Trophoblast cell (in vitro differentiated cells and primary cell): ENCODE measurements at regions not wholly inside any gene's neighbourhood (a gene's known extent, or its start where the extent isn't known, plus 50 kb on each side); places are given as distances from the start of the nearest gene placed in this dataset.

Source experiments
- DNase-seq, 2 donors: peaks; one replicate each; pipeline ENCODE4 v3.0.0-alpha.2; 2016
- H2AFZ ChIP-seq: 2 replicates; pipeline ENCODE4 v1.6.1; 2013; ENCODE audit warnings: low read length, moderate library complexity, mild to moderate bottlenecking; ENCODE audit not compliant: insufficient read depth, poor library complexity
- H2AK5ac ChIP-seq: 2 replicates; pipeline ENCODE4 v1.6.1; 2013; ENCODE audit warnings: mild to moderate bottlenecking, low read length
- H2BK120ac ChIP-seq: 2 replicates; pipeline ENCODE4 v1.6.1; 2013; ENCODE audit warnings: low read length, mild to moderate bottlenecking, moderate library complexity; ENCODE audit not compliant: insufficient read depth, poor library complexity
- H2BK12ac ChIP-seq: 2 replicates; pipeline ENCODE4 v1.6.1; 2013; ENCODE audit warnings: mild to moderate bottlenecking, low read length, moderate library complexity
- H2BK5ac ChIP-seq: 2 replicates; pipeline ENCODE4 v1.6.1; 2013; ENCODE audit warnings: low read length, low read depth, moderate library complexity, mild to moderate bottlenecking; ENCODE audit not compliant: poor library complexity
- H3K14ac ChIP-seq: 2 replicates; pipeline ENCODE4 v1.6.1; 2013; ENCODE audit warnings: mild to moderate bottlenecking, low read length
- H3K18ac ChIP-seq: 2 replicates; pipeline ENCODE4 v1.6.1; 2013; ENCODE audit warnings: mild to moderate bottlenecking, low read length
- H3K23ac ChIP-seq: 2 replicates; pipeline ENCODE4 v1.6.1; 2013; ENCODE audit warnings: low read length
- H3K27ac ChIP-seq: 2 replicates; pipeline ENCODE4 v1.5.1; 2013; ENCODE audit warnings: low read depth, mild to moderate bottlenecking, inconsistent platforms, low read length, moderate library complexity
- H3K27me3 ChIP-seq: 2 replicates; pipeline ENCODE4 v1.6.1; 2013; ENCODE audit warnings: inconsistent platforms, mild to moderate bottlenecking, low read length, moderate library complexity; ENCODE audit not compliant: insufficient read depth
- H3K36me3 ChIP-seq, 2 experiments: 1 replicate in 1 of 2; 2 replicates in 1 of 2; pipeline ENCODE4 v1.6.1; 2013; ENCODE audit warnings: low read length in 2 of 2, mild to moderate bottlenecking in 2 of 2, moderate library complexity in 1 of 2; ENCODE audit not compliant: insufficient read depth in 2 of 2, control insufficient read depth in 1 of 2
- H3K4ac ChIP-seq: 2 replicates; pipeline ENCODE4 v1.6.1; 2013; ENCODE audit warnings: low read depth, mild to moderate bottlenecking, low read length, moderate library complexity
- H3K4me1 ChIP-seq, 2 experiments: 1 replicate in 1 of 2; 2 replicates in 1 of 2; pipeline ENCODE4 v1.6.1; 2013; ENCODE audit warnings: low read length in 2 of 2, mild to moderate bottlenecking in 2 of 2, moderate library complexity in 1 of 2; ENCODE audit not compliant: insufficient read depth in 2 of 2, control insufficient read depth in 1 of 2
- H3K4me2 ChIP-seq: 2 replicates; pipeline ENCODE4 v1.6.1; 2013; ENCODE audit warnings: inconsistent platforms, mild to moderate bottlenecking, low read length, moderate library complexity
- H3K4me3 ChIP-seq: 2 replicates; pipeline ENCODE4 v1.5.1; 2013; ENCODE audit warnings: mild to moderate bottlenecking, low read depth, low read length, inconsistent platforms
- H3K79me1 ChIP-seq: one replicate; pipeline ENCODE4 v1.6.1; 2013; ENCODE audit warnings: low read length
- H3K79me2 ChIP-seq: 2 replicates; pipeline ENCODE4 v1.6.1; 2013; ENCODE audit warnings: low read length, mild to moderate bottlenecking; ENCODE audit not compliant: control insufficient read depth, insufficient read depth, poor library complexity
- H3K9ac ChIP-seq: 2 replicates; pipeline ENCODE4 v1.6.1; 2013; ENCODE audit warnings: mild to moderate bottlenecking, low read length
- H3K9me3 ChIP-seq: 2 replicates; pipeline ENCODE4 v1.6.1; 2013; ENCODE audit warnings: low read depth, mild to moderate bottlenecking, control low read depth, inconsistent platforms, low read length; ENCODE audit not compliant: insufficient read depth
- H4K12ac ChIP-seq: 2 replicates; pipeline ENCODE4 v1.6.1; 2013; ENCODE audit warnings: low read depth, mild to moderate bottlenecking, low read length, moderate library complexity
- H4K8ac ChIP-seq: 2 replicates; pipeline ENCODE4 v1.6.1; 2013; ENCODE audit warnings: low read depth, mild to moderate bottlenecking, low read length, moderate library complexity
- H4K91ac ChIP-seq: one replicate; pipeline ENCODE4 v1.6.1; 2013; ENCODE audit warnings: low read depth, mild to moderate bottlenecking, low read length, moderate library complexity
- WGBS: extraction: QIAGEN DNeasy Blood & Tissue Kit; methylation state at CpG from one replicate; pipeline ENCODE4 v1.1.7; 2013; ENCODE audit warnings: missing lambda C conversion rate; ENCODE audit not compliant: insufficient read length, insufficient coverage; ENCODE audit errors: extremely low coverage; 5-methylcytosine and 5-hydroxymethylcytosine counted together

- H3K4me3 ChIP-seq: no peak overlapping the region
- H3K4ac ChIP-seq: no peak overlapping the region
- no peak overlapping the region for H2BK12ac ChIP-seq
- H4K12ac ChIP-seq: no peak overlapping the region
- DNase-seq: no peak
- H3K79me2 ChIP-seq: no peaks in the 10 kb centered on the region
- H2AFZ ChIP-seq: no peak overlapping the region
- no CpG with 5 or more reads among the region's 4 CpGs for WGBS
- H2AK5ac ChIP-seq: no peak overlapping the region
- H4K8ac ChIP-seq: no peak overlapping the region
- no peak overlapping the region for H3K27ac ChIP-seq
- no peak overlapping the region for H3K23ac ChIP-seq
- H3K9me3 ChIP-seq: no peaks in the 10 kb centered on the region
- H3K9ac ChIP-seq: no peak overlapping the region
- no peaks in the 10 kb centered on the region for H3K36me3 ChIP-seq
- no peak overlapping the region for H2BK5ac ChIP-seq
- H3K4me2 ChIP-seq: no peak overlapping the region
- no peaks in the 10 kb centered on the region for H3K4me1 ChIP-seq
- no peak overlapping the region for H3K14ac ChIP-seq
- no peaks in the 10 kb centered on the region for H3K27me3 ChIP-seq
- H3K79me1 ChIP-seq: no peaks in the 10 kb centered on the region
- H4K91ac ChIP-seq: no peak overlapping the region
- no peak overlapping the region for H2BK120ac ChIP-seq
- H3K18ac ChIP-seq: no peak overlapping the region
Measured at GRCh38 chr6:97712751-97713150, 429.7 kb upstream of the MMS22L start.

DNA sequence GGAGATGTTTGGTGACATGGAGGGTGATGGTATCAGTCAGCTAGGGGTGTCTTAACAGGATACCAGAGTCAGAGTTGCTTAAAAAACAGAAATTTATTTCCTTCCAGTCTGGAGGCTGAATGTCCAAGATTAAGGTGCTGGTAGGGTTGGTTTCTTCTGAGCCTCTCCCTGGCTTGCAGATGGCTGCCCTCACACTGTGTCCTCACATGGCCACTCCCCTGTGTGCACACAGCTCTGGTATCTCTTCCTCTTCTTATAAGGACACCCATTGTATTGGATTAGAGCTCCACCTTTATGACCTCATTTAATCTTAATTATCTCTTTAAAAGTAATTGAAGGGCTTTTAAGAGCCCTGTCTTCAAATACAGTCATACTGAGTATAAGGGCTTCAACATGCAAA, 431.8 kb upstream of the MMS22L start:
- Histone ChIP-seq H3K9me3 (no peaks in the 10 kb centered on the region), H3K79me1 (no peaks in the 10 kb centered on the region), H3K9ac (no peak overlapping the region), H3K14ac (no peak overlapping the region), H2AFZ (no peak overlapping the region), H3K79me2 (no peaks in the 10 kb centered on the region), H3K4me3 (no peak overlapping the region), H3K36me3 (no peaks in the 10 kb centered on the region), H2BK5ac (no peak overlapping the region), H3K4ac (no peak overlapping the region), H2BK120ac (no peak overlapping the region), H4K12ac (no peak overlapping the region), H2BK12ac (no peak overlapping the region), H2AK5ac (no peak overlapping the region), H4K91ac (no peak overlapping the region), H3K23ac (no peak overlapping the region), H3K27ac (no peak overlapping the region), H3K27me3 (no peaks in the 10 kb centered on the region), H3K4me1 (peaks cover 0 to 3% of the 10 kb centered on the region in 2 experiments), H3K18ac (no peak overlapping the region), H3K4me2 (no peak overlapping the region), H4K8ac (no peak overlapping the region)
- DNase-seq: no peak

DNA sequence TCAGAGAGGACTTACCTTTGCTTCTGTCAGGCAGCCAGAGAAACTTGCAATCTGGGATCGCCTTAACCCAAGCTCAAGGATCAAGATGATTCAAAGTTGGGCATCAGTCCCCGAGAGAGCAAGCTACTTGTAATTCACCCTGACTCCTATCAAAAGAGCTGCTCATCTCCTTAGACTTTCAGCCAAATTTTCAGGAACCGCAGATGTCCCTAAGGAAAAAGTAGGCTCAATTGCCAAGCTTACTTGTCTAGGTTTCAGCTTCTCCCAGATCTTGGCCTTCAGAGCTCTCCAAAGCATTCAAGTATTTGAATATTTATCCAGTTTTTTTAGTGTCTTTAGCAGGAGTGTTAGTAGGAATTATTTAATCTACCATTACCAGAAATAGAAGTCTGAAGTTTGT, 434.1 kb upstream of the MMS22L start:
- H3K23ac ChIP-seq: no peak overlapping the region
- no peak overlapping the region for H4K12ac ChIP-seq
- no peak overlapping the region for H4K8ac ChIP-seq
- no peaks in the 10 kb centered on the region for H3K79me2 ChIP-seq
- no peak overlapping the region for H3K4ac ChIP-seq
- no peak overlapping the region for H3K4me3 ChIP-seq
- H3K18ac ChIP-seq: no peak overlapping the region
- H4K91ac ChIP-seq: no peak overlapping the region
- H3K27me3 ChIP-seq: no peaks in the 10 kb centered on the region
- H3K9me3 ChIP-seq: no peaks in the 10 kb centered on the region
- H3K14ac ChIP-seq: no peak overlapping the region
- H2BK120ac ChIP-seq: no peak overlapping the region
- no peak overlapping the region for H3K4me2 ChIP-seq
- H2AK5ac ChIP-seq: no peak overlapping the region
- H2BK5ac ChIP-seq: no peak overlapping the region
- peaks cover 0 to 6% of the 10 kb centered on the region in 2 experiments for H3K4me1 ChIP-seq
- WGBS: no CpG with 5 or more reads among the region's 3 CpGs
- no peaks in the 10 kb centered on the region for H3K79me1 ChIP-seq
- no peak overlapping the region for H3K9ac ChIP-seq
- H3K27ac ChIP-seq: no peak overlapping the region
- DNase-seq: no peak
- H2AFZ ChIP-seq: no peak overlapping the region
- H3K36me3 ChIP-seq: no peaks in the 10 kb centered on the region
- no peak overlapping the region for H2BK12ac ChIP-seq

GRCh38 chr6:97726378-97726777, 443.4 kb upstream of the MMS22L start:
- no peak overlapping the region for H3K23ac ChIP-seq
- no peak overlapping the region for H2BK120ac ChIP-seq
- WGBS: no CpG with 5 or more reads among the region's 2 CpGs

More at GRCh38 chr6:97726378-97726777, 443.4 kb upstream of the MMS22L start:
- Histone ChIP-seq H3K9ac (no peak overlapping the region), H3K27me3 (no peaks in the 10 kb centered on the region), H4K12ac (no peak overlapping the region), H4K91ac (no peak overlapping the region), H3K4me1 (no peaks in the 10 kb centered on the region), H3K4me2 (no peak overlapping the region), H3K18ac (no peak overlapping the region), H3K9me3 (no peaks in the 10 kb centered on the region), H2AK5ac (no peak overlapping the region), H3K4me3 (no peak overlapping the region), H3K14ac (no peak overlapping the region), H2AFZ (no peak overlapping the region), H3K79me1 (no peaks in the 10 kb centered on the region), H4K8ac (no peak overlapping the region), H3K4ac (no peak overlapping the region), H2BK12ac (no peak overlapping the region), H3K36me3 (no peaks in the 10 kb centered on the region), H2BK5ac (no peak overlapping the region), H3K79me2 (no peaks in the 10 kb centered on the region), H3K27ac (no peak overlapping the region)
- no peak for DNase-seq
